Retinal pigment epithelial cell (primary cell): ENCODE measurements at regions not wholly inside any gene's neighbourhood (a gene's known extent, or its start where the extent isn't known, plus 50 kb on each side); places are given as distances from the start of the nearest gene placed in this dataset.

ENCODE experiments used
- DNase-seq: peaks from one replicate; pipeline ENCODE4 v3.0.0-alpha.2; 2010; ENCODE audit warnings: low read depth
- H3K4me3 ChIP-seq: 2 replicates; pipeline ENCODE4 v1.5.1; 2011; ENCODE audit warnings: mild to moderate bottlenecking, low read length, control low read depth, moderate library complexity
- CTCF ChIP-seq: conservative IDR thresholded peaks from 2 replicates; pipeline ENCODE4 v1.5.1; 2011; ENCODE audit warnings: low read depth, low read length, control low read depth, inconsistent platforms

GRCh38 chr1:199733125-199733524 is 294.4 kb upstream of the NR5A2 start:
- peak; percentile 40 for DNase-seq
- no peak for TF ChIP-seq CTCF
- no peak overlapping the region for H3K4me3 ChIP-seq

GRCh38 chr1:199734186-199734585 is 293.3 kb upstream of the NR5A2 start:
- DNase-seq: no peak
- no peak overlapping the region for H3K4me3 ChIP-seq
- no peak for TF ChIP-seq CTCF

GRCh38 chr1:199735660-199736059 is 291.9 kb upstream of the NR5A2 start:
- TF ChIP-seq CTCF: no peak
- H3K4me3 ChIP-seq: no peak overlapping the region
- DNase-seq: no peak

GRCh38 chr1:199736646-199737045 is 290.9 kb upstream of the NR5A2 start:
- TF ChIP-seq CTCF: no peak
- DNase-seq: no peak
- H3K4me3 ChIP-seq: no peak overlapping the region

- TF ChIP-seq CTCF: no peak
- no peak overlapping the region for H3K4me3 ChIP-seq
- DNase-seq: no peak
Observed at GRCh38 chr1:199741586-199741985, 285.9 kb upstream of the NR5A2 start.

GRCh38 chr1:199742547-199742946 is 285.0 kb upstream of the NR5A2 start:
- no peak overlapping the region for H3K4me3 ChIP-seq
- no peak for TF ChIP-seq CTCF
- DNase-seq: peak; percentile 80

- no peak overlapping the region for H3K4me3 ChIP-seq
- TF ChIP-seq CTCF: no peak
- no peak for DNase-seq
Observed at GRCh38 chr1:199743227-199743626, 284.3 kb upstream of the NR5A2 start.
